GM19397 (cell line): ENCODE measurements at regions not wholly inside any gene's neighbourhood (a gene's known extent, or its start where the extent isn't known, plus 50 kb on each side); places are given as distances from the start of the nearest gene placed in this dataset.

Experiments
- ATAC-seq: cut with Tn5 transposase; IDR thresholded peaks from one replicate; pipeline ENCODE4 v1.9.1; 2021; ENCODE audit warnings: mild to moderate bottlenecking, moderate library complexity; ENCODE audit not compliant: unreplicated experiment

- ATAC-seq: no peak
Measured at GRCh38 chr11:115673720-115674119, 169.5 kb upstream of the CADM1 start.

GRCh38 chr11:115672999-115673411 is 168.8 kb upstream of the CADM1 start:
- no peak for ATAC-seq

GRCh38 chr11:115672412-115672811 is 168.2 kb upstream of the CADM1 start:
- no peak for ATAC-seq

GRCh38 chr11:115670538-115671205 is 166.5 kb upstream of the CADM1 start:
- ATAC-seq: no peak

GRCh38 chr11:115665958-115666357 is 161.7 kb upstream of the CADM1 start:
- no peak for ATAC-seq

GRCh38 chr11:115665175-115665821 is 161.1 kb upstream of the CADM1 start:
- no peak for ATAC-seq

GRCh38 chr11:115664313-115664712 is 160.1 kb upstream of the CADM1 start:
- ATAC-seq: no peak

- no peak for ATAC-seq
Measured at GRCh38 chr11:115663790-115664189, 159.6 kb upstream of the CADM1 start.

- no peak for ATAC-seq
Measured at GRCh38 chr11:115660030-115660805, 156.0 kb upstream of the CADM1 start.

- no peak for ATAC-seq
Measured at GRCh38 chr11:115659061-115659963, 155.1 kb upstream of the CADM1 start.

GRCh38 chr11:115657586-115657985 is 153.4 kb upstream of the CADM1 start:
- no peak for ATAC-seq

GRCh38 chr11:115656669-115657068 is 152.5 kb upstream of the CADM1 start:
- ATAC-seq: no peak

- ATAC-seq: no peak
Measured at GRCh38 chr11:115656041-115656440, 151.8 kb upstream of the CADM1 start.

- ATAC-seq: no peak
Measured at GRCh38 chr11:115654792-115655191, 150.6 kb upstream of the CADM1 start.

GRCh38 chr11:115653926-115654325 is 149.7 kb upstream of the CADM1 start:
- no peak for ATAC-seq

- ATAC-seq: no peak
Measured at GRCh38 chr11:115653076-115653475, 148.9 kb upstream of the CADM1 start.

GRCh38 chr11:115652496-115652895 is 148.3 kb upstream of the CADM1 start:
- ATAC-seq: no peak

- ATAC-seq: no peak
Measured at GRCh38 chr11:115652094-115652493, 147.9 kb upstream of the CADM1 start.

GRCh38 chr11:115649461-115649860 is 145.2 kb upstream of the CADM1 start:
- no peak for ATAC-seq

- ATAC-seq: no peak
Measured at GRCh38 chr11:115645631-115646317, 141.6 kb upstream of the CADM1 start.
